Testis (tissue), 2 donors: ENCODE measurements at regions not wholly inside any gene's neighbourhood (a gene's known extent, or its start where the extent isn't known, plus 50 kb on each side); places are given as distances from the start of the nearest gene placed in this dataset.
A peak's percentile ranks its signal among the peaks of the same experiment; 100 is the strongest.

Experiments used
- DNase-seq: peaks from one replicate; pipeline ENCODE4 v3.0.0-alpha.2; 2019
- H3K27ac ChIP-seq, 2 donors: fragments of 200-600 bp; sonication (generic); one replicate each; pipeline ENCODE4 v1.5.1; 2019
- H3K27me3 ChIP-seq: fragments of 200-600 bp; sonication (generic); one replicate; pipeline ENCODE4 v1.5.1; 2019
- H3K36me3 ChIP-seq: fragments of 200-600 bp; sonication (generic); one replicate; pipeline ENCODE4 v1.5.1; 2017; ENCODE audit warnings: low read depth; ENCODE audit errors: missing control alignments
- H3K4me1 ChIP-seq: fragments of 200-600 bp; sonication (generic); one replicate; pipeline ENCODE4 v1.5.1; 2019
- H3K4me3 ChIP-seq, 2 donors: fragments of 200-600 bp; sonication (generic); one replicate each; pipeline ENCODE4 v1.5.1; 2017 to 2019
- H3K9me3 ChIP-seq: fragments of 200-600 bp; sonication (generic); one replicate; pipeline ENCODE4 v1.5.1; 2017
- CTCF ChIP-seq, 3 experiments: fragments of 450-650 bp in 2 of 3; fragments of 200-600 bp in 1 of 3; sonication (generic) in 1 of 3; IDR thresholded peaks; one replicate each; pipeline ENCODE4 v1.5.1; 2016 to 2019; ENCODE audit warnings: antibody characterized with exemption in 3 of 3, mild to moderate bottlenecking in 2 of 3, moderate library complexity in 1 of 3
- POLR2A ChIP-seq: fragments of 450-650 bp; IDR thresholded peaks from one replicate; pipeline ENCODE4 v1.6.1; 2017; ENCODE audit warnings: antibody characterized with exemption, mild to moderate bottlenecking, moderate library complexity
- WGBS, 2 donors: methylation state at CpG; one replicate each; pipeline ENCODE4 v1.1.5; 2018; 5-methylcytosine and 5-hydroxymethylcytosine counted together
- intact Hi-C: fragments of 100-400 bp; cut with DNase I; formaldehyde crosslinking; loops from one replicate; pipeline ENCODE4 v1.15.1; 2023; ENCODE audit warnings: low total_unique reads

- H3K4me3 ChIP-seq, result peak overlapping the region in 1 of 2 donors; percentile 39
- H3K9me3 ChIP-seq, result no peaks in the 10 kb centered on the region
- intact Hi-C loops, result no loop called here
- no peaks in the 10 kb centered on the region for H3K36me3 ChIP-seq
- WGBS, 2 donors, result 0 to 1% methylated on average over 11 to 32 of the region's 32 CpGs
- no peak overlapping the region for H3K27ac ChIP-seq
- H3K27me3 ChIP-seq, result no peaks in the 10 kb centered on the region
- DNase-seq, result no peak
- peaks cover 4% of the 10 kb centered on the region for H3K4me1 ChIP-seq
- TF ChIP-seq CTCF (IDR thresholded peaks at IDR 0.05) (no peak), POLR2A (no peak)
Measured at GRCh38 chr1:181317261-181317930, 165.9 kb upstream of the CACNA1E start.

- WGBS, 2 donors, result 1 to 2% methylated on average over 25 to 53 of the region's 59 CpGs
- TF ChIP-seq CTCF (IDR thresholded peaks at IDR 0.05), result no peak
- TF ChIP-seq POLR2A, result no peak
- Histone ChIP-seq H3K27me3 (no peaks in the 10 kb centered on the region), H3K9me3 (no peaks in the 10 kb centered on the region), H3K36me3 (no peaks in the 10 kb centered on the region), H3K4me1 (peaks cover 4% of the 10 kb centered on the region), H3K27ac (no peak overlapping the region), H3K4me3 (peak overlapping the region; percentile 2 to 39)
- intact Hi-C loops, result no loop called here
- DNase-seq, result no peak
Measured at GRCh38 chr1:181318022-181318857, 165.1 kb upstream of the CACNA1E start.

- H3K4me3 ChIP-seq, result peak overlapping the region in 1 of 2 donors; percentile 39
- H3K9me3 ChIP-seq, result no peaks in the 10 kb centered on the region
- DNase-seq, result no peak
- H3K27ac ChIP-seq, result no peak overlapping the region
- intact Hi-C loops, result no loop called here
- no peaks in the 10 kb centered on the region for H3K27me3 ChIP-seq
- 2 to 7% methylated on average over 12 of the region's 12 CpGs for WGBS, 2 donors
- TF ChIP-seq POLR2A, result no peak
- no peak for TF ChIP-seq CTCF (IDR thresholded peaks at IDR 0.05)
- H3K36me3 ChIP-seq, result no peaks in the 10 kb centered on the region
- peaks cover 4% of the 10 kb centered on the region for H3K4me1 ChIP-seq
Measured at GRCh38 chr1:181318858-181319235, 164.5 kb upstream of the CACNA1E start.

- H3K27me3 ChIP-seq, result no peaks in the 10 kb centered on the region
- H3K27ac ChIP-seq, result no peak overlapping the region
- DNase-seq, result no peak
- intact Hi-C loops, result no loop called here
- no peaks in the 10 kb centered on the region for H3K36me3 ChIP-seq
- 61 to 63% methylated on average over 3 of the region's 3 CpGs for WGBS, 2 donors
- no peaks in the 10 kb centered on the region for H3K9me3 ChIP-seq
- TF ChIP-seq CTCF (IDR thresholded peaks at IDR 0.05) (no peak), POLR2A (no peak)
- H3K4me1 ChIP-seq, result peaks cover 4% of the 10 kb centered on the region
- H3K4me3 ChIP-seq, result no peak overlapping the region
Measured at GRCh38 chr1:181319907-181320306, 163.4 kb upstream of the CACNA1E start.
